ENCODE measurements at regions not wholly inside any gene's neighbourhood (a gene's known extent, or its start where the extent isn't known, plus 50 kb on each side); places are given as distances from the start of the nearest gene placed in this dataset.

GRCh38 chr7:145644426-145645134, 472.0 kb upstream of the CNTNAP2 start:
- no peak overlapping the region for H3K27ac ChIP-seq
- H3K4me3 ChIP-seq (ENCODE audit: low read depth in 1 of 2, low read length in 1 of 2): no peak overlapping the region
- TF ChIP-seq CTCF (IDR thresholded peaks at IDR 0.05): no peak
- H3K9me3 ChIP-seq: no peaks in the 10 kb centered on the region
- no peaks in the 10 kb centered on the region for H3K36me3 ChIP-seq
- H3K4me1 ChIP-seq (ENCODE audit: control insufficient read depth in 1 of 2, insufficient read depth in 1 of 2, low read depth in 1 of 2, low read length in 1 of 2): no peaks in the 10 kb centered on the region
- H3K27me3 ChIP-seq: no peaks in the 10 kb centered on the region

- Histone ChIP-seq H3K27me3 (no peaks in the 10 kb centered on the region), H3K27ac (no peak overlapping the region), H3K9me3 (no peaks in the 10 kb centered on the region), H3K36me3 (no peaks in the 10 kb centered on the region), H3K4me1 (ENCODE audit: control insufficient read depth in 1 of 2, insufficient read depth in 1 of 2, low read depth in 1 of 2, low read length in 1 of 2) (no peaks in the 10 kb centered on the region), H3K4me3 (ENCODE audit: low read depth in 1 of 2, low read length in 1 of 2) (no peak overlapping the region)
- TF ChIP-seq CTCF (IDR thresholded peaks at IDR 0.05): no peak
Observed at GRCh38 chr7:145643981-145644380, 472.6 kb upstream of the CNTNAP2 start.

- no peaks in the 10 kb centered on the region for H3K36me3 ChIP-seq
- H3K27me3 ChIP-seq: no peaks in the 10 kb centered on the region
- no peak overlapping the region for H3K27ac ChIP-seq
- H3K9me3 ChIP-seq: no peaks in the 10 kb centered on the region
- TF ChIP-seq CTCF (IDR thresholded peaks at IDR 0.05): no peak
- no peaks in the 10 kb centered on the region for H3K4me1 ChIP-seq (ENCODE audit: control insufficient read depth in 1 of 2, insufficient read depth in 1 of 2, low read depth in 1 of 2, low read length in 1 of 2)
- no peak overlapping the region for H3K4me3 ChIP-seq (ENCODE audit: low read depth in 1 of 2, low read length in 1 of 2)
Observed at GRCh38 chr7:145633513-145633912, 483.1 kb upstream of the CNTNAP2 start.

- Histone ChIP-seq H3K4me3 (ENCODE audit: low read depth in 1 of 2, low read length in 1 of 2) (no peak overlapping the region), H3K27me3 (no peaks in the 10 kb centered on the region), H3K27ac (no peak overlapping the region), H3K9me3 (no peaks in the 10 kb centered on the region), H3K36me3 (no peaks in the 10 kb centered on the region), H3K4me1 (ENCODE audit: control insufficient read depth in 1 of 2, insufficient read depth in 1 of 2, low read depth in 1 of 2, low read length in 1 of 2) (no peaks in the 10 kb centered on the region)
- no peak for TF ChIP-seq CTCF (IDR thresholded peaks at IDR 0.05)
Observed at GRCh38 chr7:145624618-145625017, 492.0 kb upstream of the CNTNAP2 start.

- Histone ChIP-seq H3K27me3 (no peaks in the 10 kb centered on the region), H3K4me3 (ENCODE audit: low read depth in 1 of 2, low read length in 1 of 2) (no peak overlapping the region), H3K27ac (no peak overlapping the region), H3K36me3 (no peaks in the 10 kb centered on the region), H3K4me1 (ENCODE audit: control insufficient read depth in 1 of 2, insufficient read depth in 1 of 2, low read depth in 1 of 2, low read length in 1 of 2) (no peaks in the 10 kb centered on the region), H3K9me3 (no peaks in the 10 kb centered on the region)
- TF ChIP-seq CTCF (IDR thresholded peaks at IDR 0.05): no peak
Observed at GRCh38 chr7:145605963-145606362, 510.6 kb upstream of the CNTNAP2 start.

Data from neutrophil (primary cell).